Lung (tissue), 11 donors: ENCODE measurements at regions not wholly inside any gene's neighbourhood (a gene's known extent, or its start where the extent isn't known, plus 50 kb on each side); places are given as distances from the start of the nearest gene placed in this dataset.

ENCODE experiments used
- ATAC-seq: fragments of 200-7000 bp; cut with Tn5 transposase; one replicate; pipeline ENCODE4 v1.9.1; 2020; ENCODE audit warnings: moderate number of reproducible peaks; ENCODE audit not compliant: insufficient read depth, low FRiP score
- DNase-seq, 3 donors: peaks; one replicate each; pipeline ENCODE4 v3.0.0-alpha.2; 2013 to 2017
- H3K27ac ChIP-seq, 2 donors: one replicate each; pipeline ENCODE4 v1.5.1; 2013; ENCODE audit warnings: mild to moderate bottlenecking in 2 of 2, moderate library complexity in 2 of 2, control low read depth in 1 of 2, inconsistent platforms in 1 of 2, low read depth in 1 of 2, low read length in 1 of 2
- H3K27me3 ChIP-seq, 3 donors: one replicate each; pipeline ENCODE4 v1.5.1; 2013; ENCODE audit warnings: low read length in 2 of 3; ENCODE audit not compliant: control insufficient read depth in 3 of 3, insufficient read depth in 3 of 3
- H3K36me3 ChIP-seq, 4 donors: one replicate each; pipeline ENCODE4 v1.5.1; 2013; ENCODE audit warnings: low read length in 4 of 4, mild to moderate bottlenecking in 1 of 4, moderate library complexity in 1 of 4; ENCODE audit not compliant: control insufficient read depth in 4 of 4, insufficient read depth in 4 of 4
- H3K4me1 ChIP-seq, 5 donors: one replicate each; pipeline ENCODE4 v1.5.1; 2013; ENCODE audit warnings: low read length in 5 of 5, mild to moderate bottlenecking in 2 of 5, moderate library complexity in 1 of 5; ENCODE audit not compliant: control insufficient read depth in 5 of 5, insufficient read depth in 5 of 5
- H3K4me3 ChIP-seq: one replicate; pipeline ENCODE4 v1.5.1; 2013; ENCODE audit warnings: mild to moderate bottlenecking, control low read depth, moderate library complexity
- H3K9ac ChIP-seq, 2 donors: one replicate each; pipeline ENCODE4 v1.5.1; 2013; ENCODE audit warnings: low read length in 2 of 2, control low read depth in 1 of 2; ENCODE audit not compliant: insufficient read depth in 1 of 2
- H3K9me3 ChIP-seq, 4 donors: one replicate each; pipeline ENCODE4 v1.5.1; 2013; ENCODE audit warnings: low read length in 3 of 4, mild to moderate bottlenecking in 1 of 4, moderate library complexity in 1 of 4; ENCODE audit not compliant: control insufficient read depth in 4 of 4, insufficient read depth in 3 of 4
- WGBS, 2 donors: extraction: QIAGEN DNeasy Blood & Tissue Kit; methylation state at CpG; one replicate each; pipeline ENCODE4 v1.1.7; 2013; 5-methylcytosine and 5-hydroxymethylcytosine counted together
- TF ChIP-seq, protein P1 (sequence below): IDR thresholded peaks from 2 replicates; pipeline ENCODE4 v1.5.1; 2012; ENCODE audit warnings: mild to moderate bottlenecking; ENCODE audit errors: control extremely low read depth, extremely low read depth
- donor health status: control.
- donor health status: control.
- donor health status: Bipolar disorder and iron deficiency.
- donor health status: healthy.
- donor health status: DM: yes; HTN: yes; CAD: no.

DNA sequence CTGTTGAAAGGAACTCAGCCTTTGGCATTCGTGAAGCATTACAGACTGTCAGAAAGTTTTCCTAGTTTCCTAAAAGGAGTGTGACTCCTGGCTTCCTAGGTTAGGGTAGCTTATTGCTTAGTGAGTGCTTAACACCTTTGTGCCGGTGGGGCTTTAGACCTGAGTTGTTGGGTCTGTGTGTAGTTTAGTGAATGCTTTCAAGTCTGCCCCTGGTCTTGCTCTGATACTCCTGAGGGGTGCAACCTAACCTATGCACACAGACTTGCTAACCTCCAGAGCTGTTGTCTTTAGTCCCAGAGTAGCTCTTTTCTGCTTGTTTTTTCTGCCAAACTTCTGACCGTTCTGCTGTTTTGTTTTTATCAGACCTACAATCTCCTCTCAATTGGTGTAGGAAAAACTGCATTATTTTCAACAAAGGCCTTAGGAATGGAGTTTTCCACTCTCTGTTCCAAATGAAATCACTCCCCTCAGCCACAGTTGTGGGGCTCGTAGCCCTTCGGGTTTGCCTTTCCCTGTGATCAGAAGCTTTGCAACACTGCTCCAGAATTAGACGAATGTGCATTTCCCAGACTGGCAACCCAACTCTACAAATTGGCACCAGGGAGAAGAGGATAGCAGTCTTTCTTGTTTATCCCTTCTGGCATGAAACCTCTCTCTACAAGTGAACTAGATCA is 1399.1 kb upstream of the PCDH7 start:
- no peaks in the 10 kb centered on the region for H3K27me3 ChIP-seq
- 67% methylated on average over 6 of the region's 6 CpGs for WGBS, 2 donors
- TF ChIP-seq, protein P1, sequence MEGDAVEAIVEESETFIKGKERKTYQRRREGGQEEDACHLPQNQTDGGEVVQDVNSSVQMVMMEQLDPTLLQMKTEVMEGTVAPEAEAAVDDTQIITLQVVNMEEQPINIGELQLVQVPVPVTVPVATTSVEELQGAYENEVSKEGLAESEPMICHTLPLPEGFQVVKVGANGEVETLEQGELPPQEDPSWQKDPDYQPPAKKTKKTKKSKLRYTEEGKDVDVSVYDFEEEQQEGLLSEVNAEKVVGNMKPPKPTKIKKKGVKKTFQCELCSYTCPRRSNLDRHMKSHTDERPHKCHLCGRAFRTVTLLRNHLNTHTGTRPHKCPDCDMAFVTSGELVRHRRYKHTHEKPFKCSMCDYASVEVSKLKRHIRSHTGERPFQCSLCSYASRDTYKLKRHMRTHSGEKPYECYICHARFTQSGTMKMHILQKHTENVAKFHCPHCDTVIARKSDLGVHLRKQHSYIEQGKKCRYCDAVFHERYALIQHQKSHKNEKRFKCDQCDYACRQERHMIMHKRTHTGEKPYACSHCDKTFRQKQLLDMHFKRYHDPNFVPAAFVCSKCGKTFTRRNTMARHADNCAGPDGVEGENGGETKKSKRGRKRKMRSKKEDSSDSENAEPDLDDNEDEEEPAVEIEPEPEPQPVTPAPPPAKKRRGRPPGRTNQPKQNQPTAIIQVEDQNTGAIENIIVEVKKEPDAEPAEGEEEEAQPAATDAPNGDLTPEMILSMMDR, result no peak
- H3K4me3 ChIP-seq, result no peak overlapping the region
- H3K9ac ChIP-seq, result no peak overlapping the region
- peaks cover 0 to 3% (median 0%) of the 10 kb centered on the region in 5 donors for H3K4me1 ChIP-seq
- ATAC-seq (no peak), DNase-seq (no peak)
- H3K9me3 ChIP-seq, result peaks cover 0 to 3% (median 0%) of the 10 kb centered on the region in 4 donors
- H3K27ac ChIP-seq, result no peak overlapping the region
- no peaks in the 10 kb centered on the region for H3K36me3 ChIP-seq

- no peaks in the 10 kb centered on the region for H3K9me3 ChIP-seq
Measured at GRCh38 chr4:29326004-29326403, 1394.2 kb upstream of the PCDH7 start.

GRCh38 chr4:29326816-29327215 is 1393.4 kb upstream of the PCDH7 start:
- TF ChIP-seq, protein P1, result no peak
- ATAC-seq (no peak), DNase-seq (peak in 2 of 3 donors; percentile 6 to 12)
- Histone ChIP-seq H3K4me3 (no peak overlapping the region), H3K9ac (no peak overlapping the region), H3K4me1 (no peaks in the 10 kb centered on the region), H3K36me3 (no peaks in the 10 kb centered on the region), H3K9me3 (no peaks in the 10 kb centered on the region), H3K27me3 (no peaks in the 10 kb centered on the region), H3K27ac (no peak overlapping the region)
- WGBS, 2 donors, result 50 to 57% methylated on average over 2 of the region's 2 CpGs

More at GRCh38 chr4:29326004-29326403, 1394.2 kb upstream of the PCDH7 start:
- Histone ChIP-seq H3K36me3 (no peaks in the 10 kb centered on the region), H3K4me1 (peaks cover 0 to 3% (median 0%) of the 10 kb centered on the region in 5 donors), H3K27me3 (no peaks in the 10 kb centered on the region), H3K4me3 (no peak overlapping the region), H3K27ac (no peak overlapping the region), H3K9ac (no peak overlapping the region)
- 81 to 86% methylated on average over 2 of the region's 2 CpGs for WGBS, 2 donors
- TF ChIP-seq, protein P1, result no peak
- DNase-seq (no peak), ATAC-seq (no peak)

DNA sequence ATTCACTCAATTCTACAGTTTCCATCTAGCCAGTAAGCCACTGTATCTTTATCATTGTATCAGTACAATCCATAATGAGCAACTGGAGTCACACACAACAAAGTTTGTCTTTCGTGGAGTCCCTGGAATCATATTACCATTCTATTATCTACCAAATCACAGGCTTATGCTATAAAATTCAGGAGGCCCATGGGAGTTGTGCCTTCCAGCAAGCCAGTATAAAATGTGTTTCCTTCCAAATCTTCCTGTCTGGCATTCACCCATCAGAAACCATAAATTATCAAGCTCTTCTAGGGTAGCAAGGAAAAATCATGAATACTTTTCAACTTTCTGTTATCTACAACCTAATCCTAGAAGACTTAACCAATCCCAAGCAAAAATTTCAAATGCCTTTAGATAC is 1383.3 kb upstream of the PCDH7 start:
- H3K27ac ChIP-seq, result no peak overlapping the region
- DNase-seq (peak in 1 of 3 donors; percentile 4), ATAC-seq (no peak)
- H3K9me3 ChIP-seq, result no peaks in the 10 kb centered on the region
- no peaks in the 10 kb centered on the region for H3K36me3 ChIP-seq
- H3K27me3 ChIP-seq, result no peaks in the 10 kb centered on the region
- TF ChIP-seq, protein P1, result no peak
- H3K9ac ChIP-seq, result no peak overlapping the region
- no peaks in the 10 kb centered on the region for H3K4me1 ChIP-seq
- 23 to 36% methylated on average over 1 of the region's 1 CpG for WGBS, 2 donors
- no peak overlapping the region for H3K4me3 ChIP-seq
